Endothelial cell of umbilical vein (primary cell): ENCODE measurements at regions not wholly inside any gene's neighbourhood (a gene's known extent, or its start where the extent isn't known, plus 50 kb on each side); places are given as distances from the start of the nearest gene placed in this dataset.

Source experiments
- EZH2 ChIP-seq: IDR thresholded peaks from 2 replicates; pipeline ENCODE4 v1.6.1; 2012; ENCODE audit warnings: borderline replicate concordance, low read depth, mild to moderate bottlenecking, moderate library complexity, low read length, inconsistent platforms; ENCODE audit not compliant: severe bottlenecking
- FOS ChIP-seq: IDR thresholded peaks from 2 replicates; pipeline ENCODE4 v1.6.1; 2011; ENCODE audit warnings: mild to moderate bottlenecking, low read length, moderate library complexity, borderline replicate concordance; ENCODE audit not compliant: insufficient read depth
- GATA2 ChIP-seq: IDR thresholded peaks from 2 replicates; pipeline ENCODE4 v1.7.0; 2011; ENCODE audit warnings: low read depth, mild to moderate bottlenecking, moderate library complexity, mixed read lengths, low read length; ENCODE audit not compliant: insufficient read length, insufficient read depth
- JUN ChIP-seq: IDR thresholded peaks from 2 replicates; pipeline ENCODE4 v1.6.1; 2011; ENCODE audit warnings: borderline replicate concordance, low read depth; ENCODE audit not compliant: insufficient read length, insufficient read depth
- MYC ChIP-seq: IDR thresholded peaks from one replicate; pipeline ENCODE4 v1.6.1; 2011; ENCODE audit warnings: mild to moderate bottlenecking, low read depth, low read length
- POLR2A ChIP-seq: IDR thresholded peaks from 2 replicates; pipeline ENCODE4 v1.6.1; 2012; ENCODE audit warnings: low read depth, mild to moderate bottlenecking, control low read depth, low read length
- POLR2AphosphoS5 ChIP-seq: IDR thresholded peaks from 2 replicates; pipeline ENCODE4 v1.6.1; 2012; ENCODE audit warnings: low read depth, mild to moderate bottlenecking, control low read depth, low read length, moderate library complexity; ENCODE audit not compliant: insufficient read depth
- TF ChIP-seq, protein P1 (sequence below), 2 donors: IDR thresholded peaks; 1 replicate in 1 of 2; 2 replicates in 1 of 2; pipeline ENCODE4 v1.5.1; 2011; ENCODE audit warnings: low read length in 2 of 2, mild to moderate bottlenecking in 2 of 2, moderate library complexity in 2 of 2, control low read depth in 1 of 2, inconsistent platforms in 1 of 2, low read depth in 1 of 2; ENCODE audit not compliant: insufficient read depth in 1 of 2; ENCODE audit errors: extremely low read depth in 1 of 2
- TF ChIP-seq, protein P2 (sequence below): IDR thresholded peaks from 2 replicates; pipeline ENCODE4 v1.6.1; 2011; ENCODE audit not compliant: insufficient read depth, insufficient read length

DNA sequence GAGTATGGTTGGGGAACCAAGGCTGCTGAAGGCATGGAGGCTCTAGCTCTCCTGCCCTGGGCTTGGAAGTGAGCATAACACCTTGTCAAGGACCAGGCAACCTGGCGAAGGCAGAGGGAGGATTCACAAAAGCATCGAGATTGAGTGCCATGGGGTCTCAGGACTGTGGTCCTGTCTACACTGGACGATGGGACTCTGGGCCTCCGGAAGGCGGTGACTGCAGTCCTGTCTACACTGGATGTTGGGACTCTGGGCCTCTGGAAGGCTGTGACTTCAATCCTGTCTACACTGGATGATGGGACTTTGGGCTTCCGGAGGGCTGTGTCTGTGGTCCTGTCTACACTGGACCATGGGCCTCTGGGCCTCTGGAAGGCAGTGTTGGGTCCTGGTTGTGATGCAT lies 290.4 kb downstream of the TEX29 start:
- no peak for TF ChIP-seq POLR2A
- TF ChIP-seq, protein P1, sequence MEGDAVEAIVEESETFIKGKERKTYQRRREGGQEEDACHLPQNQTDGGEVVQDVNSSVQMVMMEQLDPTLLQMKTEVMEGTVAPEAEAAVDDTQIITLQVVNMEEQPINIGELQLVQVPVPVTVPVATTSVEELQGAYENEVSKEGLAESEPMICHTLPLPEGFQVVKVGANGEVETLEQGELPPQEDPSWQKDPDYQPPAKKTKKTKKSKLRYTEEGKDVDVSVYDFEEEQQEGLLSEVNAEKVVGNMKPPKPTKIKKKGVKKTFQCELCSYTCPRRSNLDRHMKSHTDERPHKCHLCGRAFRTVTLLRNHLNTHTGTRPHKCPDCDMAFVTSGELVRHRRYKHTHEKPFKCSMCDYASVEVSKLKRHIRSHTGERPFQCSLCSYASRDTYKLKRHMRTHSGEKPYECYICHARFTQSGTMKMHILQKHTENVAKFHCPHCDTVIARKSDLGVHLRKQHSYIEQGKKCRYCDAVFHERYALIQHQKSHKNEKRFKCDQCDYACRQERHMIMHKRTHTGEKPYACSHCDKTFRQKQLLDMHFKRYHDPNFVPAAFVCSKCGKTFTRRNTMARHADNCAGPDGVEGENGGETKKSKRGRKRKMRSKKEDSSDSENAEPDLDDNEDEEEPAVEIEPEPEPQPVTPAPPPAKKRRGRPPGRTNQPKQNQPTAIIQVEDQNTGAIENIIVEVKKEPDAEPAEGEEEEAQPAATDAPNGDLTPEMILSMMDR (IDR thresholded peaks at IDR 0.05; ENCODE audit: extremely low read depth in 1 of 2, insufficient read depth in 1 of 2, low read depth in 1 of 2, low read length in 2 of 2): no peak
- no peak for TF ChIP-seq EZH2
- TF ChIP-seq POLR2AphosphoS5: no peak
- TF ChIP-seq JUN: no peak
- TF ChIP-seq GATA2: no peak
- no peak for TF ChIP-seq FOS
- TF ChIP-seq, protein P2, sequence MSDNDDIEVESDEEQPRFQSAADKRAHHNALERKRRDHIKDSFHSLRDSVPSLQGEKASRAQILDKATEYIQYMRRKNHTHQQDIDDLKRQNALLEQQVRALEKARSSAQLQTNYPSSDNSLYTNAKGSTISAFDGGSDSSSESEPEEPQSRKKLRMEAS: no peak
- no peak for TF ChIP-seq MYC
